GM10266 (cell line): ENCODE measurements at regions not wholly inside any gene's neighbourhood (a gene's known extent, or its start where the extent isn't known, plus 50 kb on each side); places are given as distances from the start of the nearest gene placed in this dataset.

Experiments used
- DNase-seq: peaks from one replicate; pipeline ENCODE4 v3.0.0; 2012; ENCODE audit errors: extremely low spot score
- CTCF ChIP-seq: IDR thresholded peaks from 2 replicates; pipeline ENCODE4 v1.5.1; 2012; ENCODE audit warnings: mild to moderate bottlenecking, low read depth; ENCODE audit not compliant: control insufficient read depth, insufficient read depth; ENCODE audit errors: missing control alignments

DNA sequence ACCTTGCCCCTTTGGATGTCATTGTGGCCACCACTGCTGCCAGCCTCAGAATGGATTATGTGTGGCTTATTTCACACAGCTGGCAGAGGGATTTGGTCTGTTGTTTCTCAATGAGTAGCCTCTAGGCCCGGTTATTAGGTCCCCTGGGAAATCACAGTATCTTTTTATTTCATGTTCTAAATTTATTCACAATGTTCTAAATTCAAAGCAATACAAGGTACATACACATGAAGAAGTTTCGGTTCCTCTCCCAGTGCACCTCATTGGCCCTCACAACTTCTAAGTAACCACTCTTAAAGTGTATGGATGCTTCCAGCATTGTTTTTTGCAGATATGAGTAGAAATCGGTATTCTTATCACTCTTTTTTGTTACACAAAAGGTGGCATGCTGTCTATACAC lies 262.7 kb downstream of the RCHY1 start:
- no peak for TF ChIP-seq CTCF

DNA sequence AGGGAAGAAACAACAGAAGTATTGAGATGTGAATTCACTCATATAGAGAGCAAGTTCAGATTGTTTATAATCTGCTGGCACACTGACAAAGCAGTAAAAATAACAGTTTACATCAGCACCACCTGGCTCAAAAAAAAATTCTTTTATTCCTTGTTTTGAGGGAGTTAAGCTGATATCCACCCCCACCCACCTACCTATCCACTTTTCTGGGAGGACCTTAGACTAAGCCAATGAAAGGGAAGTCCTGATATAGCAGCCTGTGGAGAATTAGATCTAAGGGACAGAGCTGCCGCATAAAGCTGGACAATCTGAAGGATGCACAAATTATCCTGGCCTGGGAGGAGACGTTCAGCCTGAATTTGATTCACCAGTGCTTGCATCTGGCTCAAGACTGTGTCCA lies 264.5 kb downstream of the RCHY1 start:
- DNase-seq = no peak
- TF ChIP-seq CTCF = no peak

More for the DNA sequence above, 262.7 kb downstream of the RCHY1 start:
- peak; percentile 9 for DNase-seq

DNA sequence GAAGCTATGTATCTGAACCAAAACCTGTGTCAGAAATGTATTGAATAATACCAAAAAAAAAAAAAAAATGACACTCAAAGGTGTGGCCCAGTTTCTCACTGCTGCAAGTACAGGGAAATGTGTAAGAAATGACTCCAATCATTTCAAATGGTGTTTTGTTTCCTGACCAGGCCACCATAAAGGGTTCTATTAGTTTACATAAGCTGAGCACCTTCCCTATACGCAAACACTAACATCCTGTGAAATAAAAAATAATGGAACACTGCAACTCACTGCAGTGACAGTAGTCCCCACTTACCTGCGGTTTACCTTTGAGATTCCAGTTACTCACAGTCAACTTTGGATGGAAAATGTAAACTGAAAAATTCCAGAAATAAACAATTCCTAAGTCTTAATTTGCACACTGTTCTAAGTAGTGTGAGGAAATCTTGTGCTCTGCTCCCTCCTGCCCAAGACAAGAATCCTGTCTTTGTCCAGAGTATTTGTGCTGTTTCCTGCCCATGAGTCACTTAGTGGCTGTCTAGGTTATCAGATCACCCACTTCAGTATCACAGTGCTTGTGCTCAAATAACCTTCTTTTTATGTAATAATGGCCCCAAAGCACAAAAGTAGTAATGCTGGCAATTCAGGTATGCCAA lies 265.3 kb downstream of the RCHY1 start:
- DNase-seq = no peak
- no peak for TF ChIP-seq CTCF

GRCh38 chr4:75244325-75244724 lies 269.9 kb downstream of the RCHY1 start:
- TF ChIP-seq CTCF = no peak
- no peak for DNase-seq

DNA sequence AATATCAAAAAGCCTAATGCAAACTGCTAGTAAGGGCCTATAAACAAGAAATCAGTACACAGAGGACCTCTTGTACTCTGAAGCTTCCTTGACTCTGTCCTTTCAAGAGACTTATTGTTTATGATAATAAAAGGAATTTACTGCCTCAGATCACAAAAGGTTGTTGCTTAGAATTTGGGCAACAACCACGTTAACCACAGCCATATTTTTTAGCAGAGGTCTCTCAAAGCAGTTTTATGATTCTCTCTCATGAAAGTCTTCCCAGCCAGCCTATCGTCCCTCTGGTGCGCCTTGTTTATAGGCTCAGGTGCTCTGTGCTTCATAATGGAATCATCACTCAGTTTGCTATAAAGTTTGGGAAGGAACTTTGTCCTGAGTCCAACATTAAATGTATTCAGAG lies 270.6 kb downstream of the RCHY1 start:
- DNase-seq = no peak
- TF ChIP-seq CTCF = no peak

GRCh38 chr4:75235359-75235951 lies 278.7 kb downstream of the RCHY1 start:
- DNase-seq = peak; percentile 15
- TF ChIP-seq CTCF = no peak

- no peak for DNase-seq
- TF ChIP-seq CTCF = no peak
Observed at GRCh38 chr4:75232546-75232945, 281.7 kb downstream of the RCHY1 start.
